Ascending aorta (tissue), 2 donors: ENCODE measurements at regions not wholly inside any gene's neighbourhood (a gene's known extent, or its start where the extent isn't known, plus 50 kb on each side); places are given as distances from the start of the nearest gene placed in this dataset.
A peak's percentile ranks its signal among the peaks of the same experiment; 100 is the strongest.

Source experiments
- DNase-seq, 2 donors: peaks; one replicate each; pipeline ENCODE4 v3.0.0-alpha.2; 2019; ENCODE audit warnings: low spot score in 2 of 2
- H3K27ac ChIP-seq, 2 donors: fragments of 200-600 bp; sonication (generic); one replicate each; pipeline ENCODE4 v1.5.1; 2016 to 2017; ENCODE audit warnings: mild to moderate bottlenecking in 1 of 2
- H3K27me3 ChIP-seq: fragments of 200-600 bp; sonication (generic); one replicate; pipeline ENCODE4 v1.5.1; 2017
- H3K36me3 ChIP-seq, 2 donors: fragments of 200-600 bp; sonication (generic); one replicate each; pipeline ENCODE4 v1.5.1; 2016
- H3K4me1 ChIP-seq, 2 donors: fragments of 200-600 bp; sonication (generic); one replicate each; pipeline ENCODE4 v1.5.1; 2016 to 2017; ENCODE audit warnings: mild to moderate bottlenecking in 1 of 2
- H3K4me3 ChIP-seq, 2 donors: fragments of 200-600 bp; sonication (generic); one replicate each; pipeline ENCODE4 v1.5.1; 2016 to 2017; ENCODE audit warnings: mild to moderate bottlenecking in 1 of 2
- H3K9me3 ChIP-seq, 2 donors: fragments of 200-600 bp; sonication (generic); one replicate each; pipeline ENCODE4 v1.5.1; 2016
- intact Hi-C: fragments of 100-400 bp; cut with DNase I; formaldehyde crosslinking; loops from one replicate; pipeline ENCODE4 v1.15.1; 2023
- TF ChIP-seq, protein P1 (sequence below), 3 experiments: fragments of 200-600 bp in 2 of 3; fragments of 450-650 bp in 1 of 3; sonication (generic) in 2 of 3; IDR thresholded peaks; one replicate each; pipeline ENCODE4 v1.5.1; 2016 to 2019; ENCODE audit warnings: antibody characterized with exemption in 3 of 3, mild to moderate bottlenecking in 1 of 3, moderate library complexity in 1 of 3

DNA sequence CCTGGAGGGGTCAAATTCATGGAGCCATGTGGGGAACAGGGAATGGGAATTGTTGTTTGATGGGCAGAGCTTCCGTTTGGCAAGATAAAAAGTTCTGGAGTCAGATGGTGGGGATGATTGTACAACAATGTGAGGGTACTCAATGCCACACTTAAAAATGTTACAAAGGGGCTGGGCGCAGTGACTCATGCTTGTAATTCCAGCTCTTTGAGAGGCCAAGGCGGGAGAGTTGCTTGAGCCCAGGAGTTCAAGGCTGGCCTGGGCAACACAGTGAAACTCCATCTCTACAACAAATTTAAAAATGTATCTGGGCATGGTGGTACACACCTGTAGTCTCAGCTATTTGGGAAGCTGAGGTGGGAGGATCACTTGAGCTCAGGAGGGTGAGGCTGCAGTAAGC lies 66.0 kb upstream of the DIO3 start:
- no peaks in the 10 kb centered on the region for H3K9me3 ChIP-seq
- no peak overlapping the region for H3K27ac ChIP-seq
- no peaks in the 10 kb centered on the region for H3K27me3 ChIP-seq
- intact Hi-C loops: no loop called here
- no peaks in the 10 kb centered on the region for H3K4me1 ChIP-seq
- TF ChIP-seq, protein P1, sequence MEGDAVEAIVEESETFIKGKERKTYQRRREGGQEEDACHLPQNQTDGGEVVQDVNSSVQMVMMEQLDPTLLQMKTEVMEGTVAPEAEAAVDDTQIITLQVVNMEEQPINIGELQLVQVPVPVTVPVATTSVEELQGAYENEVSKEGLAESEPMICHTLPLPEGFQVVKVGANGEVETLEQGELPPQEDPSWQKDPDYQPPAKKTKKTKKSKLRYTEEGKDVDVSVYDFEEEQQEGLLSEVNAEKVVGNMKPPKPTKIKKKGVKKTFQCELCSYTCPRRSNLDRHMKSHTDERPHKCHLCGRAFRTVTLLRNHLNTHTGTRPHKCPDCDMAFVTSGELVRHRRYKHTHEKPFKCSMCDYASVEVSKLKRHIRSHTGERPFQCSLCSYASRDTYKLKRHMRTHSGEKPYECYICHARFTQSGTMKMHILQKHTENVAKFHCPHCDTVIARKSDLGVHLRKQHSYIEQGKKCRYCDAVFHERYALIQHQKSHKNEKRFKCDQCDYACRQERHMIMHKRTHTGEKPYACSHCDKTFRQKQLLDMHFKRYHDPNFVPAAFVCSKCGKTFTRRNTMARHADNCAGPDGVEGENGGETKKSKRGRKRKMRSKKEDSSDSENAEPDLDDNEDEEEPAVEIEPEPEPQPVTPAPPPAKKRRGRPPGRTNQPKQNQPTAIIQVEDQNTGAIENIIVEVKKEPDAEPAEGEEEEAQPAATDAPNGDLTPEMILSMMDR (IDR thresholded peaks at IDR 0.05): no peak
- no peak overlapping the region for H3K4me3 ChIP-seq
- peak in 1 of 2 donors; percentile 37 for DNase-seq
- no peaks in the 10 kb centered on the region for H3K36me3 ChIP-seq

DNA sequence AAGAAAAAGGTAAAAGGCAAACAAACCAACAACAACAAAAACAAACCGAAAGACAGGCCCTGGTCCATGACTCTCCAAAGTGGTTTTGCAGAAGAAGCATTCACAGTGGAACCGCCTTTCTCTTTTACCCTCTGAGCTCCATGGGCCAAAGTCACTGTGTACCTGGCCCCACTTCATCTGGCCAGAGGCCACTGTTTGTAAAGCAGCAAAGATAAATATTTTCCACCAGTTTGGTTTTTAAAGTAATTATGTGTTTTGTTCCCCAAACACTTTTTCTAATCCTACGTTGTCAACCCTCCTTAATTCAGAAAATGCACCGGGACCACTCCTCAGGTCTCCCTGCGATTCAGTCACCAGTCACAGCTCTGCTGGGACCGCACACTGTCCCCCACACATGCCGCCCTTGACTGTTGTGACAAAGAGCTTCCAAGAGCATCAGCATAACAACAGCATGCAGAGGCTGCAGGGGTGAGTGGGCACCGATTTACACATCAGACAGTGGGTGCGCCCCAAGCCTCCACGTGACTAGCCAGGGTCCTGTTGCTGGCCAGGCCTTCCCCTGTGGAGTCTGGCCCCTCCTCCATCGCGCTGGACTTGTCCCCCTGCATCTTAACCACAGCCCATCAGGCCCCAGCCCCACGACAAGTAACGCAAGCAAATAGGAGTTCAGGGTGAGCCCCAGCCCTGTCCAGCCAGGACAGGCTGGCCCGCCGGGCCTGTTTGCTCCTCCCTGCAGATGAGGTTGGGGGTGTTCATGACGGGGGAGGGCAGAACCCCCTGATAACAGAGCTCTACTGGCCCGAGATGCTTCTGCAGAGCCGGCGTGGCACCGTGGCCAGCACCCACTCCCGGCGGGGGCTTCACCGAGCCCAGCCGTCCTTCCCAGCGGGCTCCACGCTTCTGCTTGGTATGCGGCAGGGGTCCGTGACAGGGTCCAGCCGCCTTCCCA lies 65.2 kb upstream of the DIO3 start:
- intact Hi-C loops: no loop called here
- Histone ChIP-seq H3K9me3 (no peaks in the 10 kb centered on the region), H3K4me3 (no peak overlapping the region), H3K36me3 (no peaks in the 10 kb centered on the region), H3K27ac (no peak overlapping the region), H3K27me3 (no peaks in the 10 kb centered on the region), H3K4me1 (no peaks in the 10 kb centered on the region)
- peak in 1 of 2 donors; percentile 55 for DNase-seq
- TF ChIP-seq, protein P1 (IDR thresholded peaks at IDR 0.05): no peak

DNA sequence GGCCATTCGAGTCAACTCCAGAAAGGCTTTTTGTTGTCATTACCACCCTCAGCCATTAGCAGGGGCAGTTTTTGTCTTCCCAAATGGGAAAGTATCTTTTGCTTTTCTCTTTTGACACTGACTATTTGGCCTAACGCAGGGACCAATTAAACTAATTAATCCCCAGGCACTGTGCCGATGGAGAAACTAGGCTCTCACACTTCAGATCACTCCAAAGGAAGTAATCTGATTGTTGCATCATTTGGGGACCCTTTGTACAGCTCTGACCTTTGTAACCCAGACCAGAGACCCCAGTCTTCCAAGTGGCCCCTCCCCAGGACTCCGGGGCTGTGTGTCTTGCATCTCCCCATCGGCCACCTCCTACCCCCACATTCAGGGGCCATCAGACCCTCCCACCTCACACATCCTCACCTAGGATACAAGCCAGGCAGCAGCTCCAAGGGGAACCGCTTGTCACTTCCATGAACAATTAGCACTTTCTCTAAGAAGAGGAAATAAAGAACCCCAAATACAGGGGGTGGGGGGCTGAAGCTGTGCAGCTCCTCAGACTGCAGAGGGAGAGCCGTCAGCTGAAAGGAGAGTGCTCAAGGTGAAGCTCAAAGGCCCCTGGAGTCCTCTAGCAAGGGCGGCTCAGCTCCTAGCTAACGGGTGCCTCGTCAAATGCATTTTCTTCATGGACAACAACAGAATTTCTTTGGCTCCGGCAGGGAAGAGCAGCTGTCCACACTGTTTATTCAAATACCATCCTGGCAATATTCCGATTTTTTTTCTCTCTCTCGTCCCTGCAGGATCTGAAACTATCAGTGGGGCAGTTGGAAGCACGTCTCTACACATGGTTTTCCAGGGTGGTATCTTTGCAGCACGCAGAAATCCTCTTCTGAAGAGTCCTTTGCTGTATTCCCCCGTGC lies 64.3 kb upstream of the DIO3 start:
- no peak for DNase-seq
- H3K27ac ChIP-seq: no peak overlapping the region
- H3K36me3 ChIP-seq: no peaks in the 10 kb centered on the region
- no peaks in the 10 kb centered on the region for H3K4me1 ChIP-seq
- H3K4me3 ChIP-seq: no peak overlapping the region
- intact Hi-C loops: no loop called here
- H3K9me3 ChIP-seq: no peaks in the 10 kb centered on the region
- H3K27me3 ChIP-seq: no peaks in the 10 kb centered on the region
- TF ChIP-seq, protein P1 (IDR thresholded peaks at IDR 0.05): no peak

DNA sequence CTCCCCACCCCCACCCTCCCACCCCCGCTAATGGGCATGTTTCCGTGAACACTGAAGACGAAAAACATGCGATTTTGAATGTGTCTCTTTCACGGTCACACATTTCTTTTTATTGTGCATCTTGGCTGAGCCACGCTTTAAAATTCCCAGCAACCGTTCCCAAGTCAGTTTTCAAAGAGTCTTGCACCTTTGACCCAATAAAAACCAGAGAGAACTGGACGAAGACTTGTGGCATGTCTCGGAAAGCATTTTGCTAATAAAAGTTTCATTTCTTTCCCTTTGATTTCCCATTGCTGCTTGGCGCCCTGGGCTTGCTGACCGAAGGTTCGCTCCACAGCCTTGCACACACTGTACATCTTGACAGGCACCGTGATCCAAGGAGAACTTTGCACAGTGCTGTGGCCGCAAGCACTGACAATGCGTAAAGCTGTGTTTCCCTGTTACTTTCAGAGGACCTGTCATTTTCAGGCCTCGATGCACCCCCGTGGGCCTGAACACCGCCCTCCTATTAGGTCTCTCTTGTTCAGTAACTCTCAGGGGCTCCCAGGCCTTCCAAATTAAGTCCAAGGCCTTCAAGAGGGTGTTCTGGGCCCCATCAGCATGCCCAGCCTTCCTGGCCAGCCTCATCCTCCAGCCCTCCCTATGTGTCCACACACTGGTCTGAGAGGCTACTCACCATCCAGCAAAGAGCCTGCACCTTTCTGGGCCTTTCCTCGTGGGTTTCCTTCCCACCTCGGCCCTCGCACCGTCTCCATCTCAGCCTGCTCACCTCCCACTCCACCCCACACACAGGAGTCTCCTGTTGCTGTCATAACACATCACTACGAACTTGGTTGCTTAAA lies 63.4 kb upstream of the DIO3 start:
- no peak overlapping the region for H3K27ac ChIP-seq

DNA sequence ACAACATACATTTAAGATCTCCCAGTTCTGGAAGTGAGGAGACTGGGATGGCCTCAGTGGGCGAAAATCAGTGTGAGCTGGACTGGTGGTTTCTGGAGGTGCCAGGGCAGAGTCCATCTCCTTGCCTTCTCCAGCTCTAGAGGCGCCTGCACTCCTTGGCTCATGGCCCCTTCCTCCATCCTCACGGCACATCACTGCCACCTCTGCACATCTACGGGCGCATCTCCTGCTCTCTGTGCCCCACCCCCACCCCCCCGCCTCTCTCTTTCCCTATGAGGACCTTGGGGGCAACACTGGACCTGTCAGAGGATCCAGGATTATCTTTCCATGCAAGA lies 62.8 kb upstream of the DIO3 start:
- no peak overlapping the region for H3K4me3 ChIP-seq
- intact Hi-C loops: no loop called here
- no peaks in the 10 kb centered on the region for H3K4me1 ChIP-seq
- no peak for DNase-seq
- H3K27me3 ChIP-seq: no peaks in the 10 kb centered on the region
- H3K27ac ChIP-seq: no peak overlapping the region
- H3K9me3 ChIP-seq: no peaks in the 10 kb centered on the region
- H3K36me3 ChIP-seq: no peaks in the 10 kb centered on the region
- TF ChIP-seq, protein P1 (IDR thresholded peaks at IDR 0.05): no peak

More for the DNA sequence above, 63.4 kb upstream of the DIO3 start:
- no peaks in the 10 kb centered on the region for H3K4me1 ChIP-seq
- no peak for DNase-seq
- H3K4me3 ChIP-seq: no peak overlapping the region
- H3K9me3 ChIP-seq: no peaks in the 10 kb centered on the region
- no peaks in the 10 kb centered on the region for H3K36me3 ChIP-seq
- intact Hi-C loops: no loop called here
- TF ChIP-seq, protein P1 (IDR thresholded peaks at IDR 0.05): no peak
- no peaks in the 10 kb centered on the region for H3K27me3 ChIP-seq
